SU-DHL-6 (cell line): ENCODE measurements at regions not wholly inside any gene's neighbourhood (a gene's known extent, or its start where the extent isn't known, plus 50 kb on each side); places are given as distances from the start of the nearest gene placed in this dataset.

ENCODE experiments used
- CTCF ChIP-seq: fragments of 200-600 bp; sonication (generic); IDR thresholded peaks from one replicate; pipeline ENCODE4 v1.5.1; 2017; ENCODE audit warnings: antibody characterized with exemption, mild to moderate bottlenecking, low read length, moderate library complexity; ENCODE audit not compliant: insufficient read depth, poor library complexity, severe bottlenecking
- EZH2phosphoT487 ChIP-seq: fragments of 200-600 bp; sonication (generic), shearing (Covaris generic); conservative IDR thresholded peaks from 2 replicates; pipeline ENCODE4 v1.6.1; 2018; ENCODE audit warnings: mild to moderate bottlenecking, antibody characterized with exemption, low read length, moderate library complexity, mixed read lengths

DNA sequence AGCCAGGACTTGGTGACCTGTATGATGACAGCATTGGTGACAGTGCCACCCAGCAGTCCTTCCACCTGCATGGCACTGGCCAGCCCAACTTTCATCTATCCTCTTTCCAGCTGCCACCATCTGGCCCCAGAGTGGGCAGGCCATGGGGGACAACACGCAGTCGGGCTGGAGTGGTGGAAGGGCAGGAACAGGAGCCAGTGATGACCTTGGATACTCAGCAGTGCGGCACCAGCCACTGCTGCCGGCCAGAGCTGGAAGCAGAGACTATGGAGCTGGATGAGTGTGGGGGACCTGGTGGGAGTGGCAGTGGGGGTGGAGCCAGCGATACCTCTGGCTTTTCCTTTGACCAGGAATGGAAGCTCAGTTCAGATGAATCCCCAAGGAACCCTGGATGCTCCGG is 56.9 kb downstream of the RUSC2 start:
- TF ChIP-seq CTCF (no peak), EZH2phosphoT487 (no peak)
